ENCODE measurements at regions not wholly inside any gene's neighbourhood (a gene's known extent, or its start where the extent isn't known, plus 50 kb on each side); places are given as distances from the start of the nearest gene placed in this dataset.
A peak's percentile ranks its signal among the peaks of the same experiment; 100 is the strongest.

GRCh38 chr18:8982416-8983183, 119.9 kb upstream of the NDUFV2 start:
- no peak overlapping the region for H2AFZ ChIP-seq (ENCODE audit: low read depth, low read length)
- no peaks in the 10 kb centered on the region for H3K9me3 ChIP-seq (replicated peaks; ENCODE audit: control insufficient read depth, insufficient read depth, low read length)
- no peaks in the 10 kb centered on the region for H3K4me1 ChIP-seq (ENCODE audit: control insufficient read depth, extremely low read depth, insufficient read depth, low read length)
- DNase-seq (ENCODE audit: low read depth, low spot score) = peak; percentile 58
- H3K9me1 ChIP-seq (replicated peaks; ENCODE audit: control insufficient read depth, extremely low read depth, insufficient read depth, low read length) = no peaks in the 10 kb centered on the region
- H3K27ac ChIP-seq (ENCODE audit: insufficient read depth, low read depth, low read length) = no peak overlapping the region
- H3K4me2 ChIP-seq (ENCODE audit: insufficient read depth, low read length) = no peak overlapping the region
- no peaks in the 10 kb centered on the region for H3K79me2 ChIP-seq (ENCODE audit: control insufficient read depth, insufficient read depth, low read length)
- no peaks in the 10 kb centered on the region for H4K20me1 ChIP-seq (replicated peaks; ENCODE audit: control insufficient read depth, extremely low read depth, insufficient read depth, low read length)
- no peak overlapping the region for H3K4me3 ChIP-seq (replicated peaks in 1 of 3; ENCODE audit: insufficient read depth in 1 of 3, low read depth in 1 of 3, low read length in 3 of 3)
- intact Hi-C loops (cut with micrococcal nuclease) = loop anchor here (1.0 kb wide), 2 partner anchors 286 to 328 kb away; no protein-coding TSS in a partner anchor
- no peak overlapping the region for H3K9ac ChIP-seq (replicated peaks; ENCODE audit: extremely low read depth, insufficient read depth, low read length)
- dilution Hi-C loops (cut with MboI; ENCODE audit: extremely low pct_ligation_motif_present, low sequenced_read_pairs) = loop anchor here (25.0 kb wide), 1 partner anchor 345 kb away; no protein-coding TSS in a partner anchor
- TF ChIP-seq JUN (IDR thresholded peaks at IDR 0.05; ENCODE audit: borderline replicate concordance, insufficient read depth, insufficient read length, low read depth) (no peak), CTCF (IDR thresholded peaks at IDR 0.05; ENCODE audit: extremely low read depth in 1 of 2, insufficient read depth in 1 of 2, low read depth in 1 of 2, low read length in 2 of 2) (peak; percentile 39 to 40)
- no peaks in the 10 kb centered on the region for H3K27me3 ChIP-seq (ENCODE audit: control insufficient read depth in 2 of 2, insufficient read depth in 2 of 2, low read length in 2 of 2)
- FAIRE-seq = peak; percentile 93
- BruUV-seq (replicated peaks) = no TSS peak
- ChIA-PET CTCF (interaction anchor here (0.6 to 8.6 kb wide), 24 partner anchors 14 to 504 kb away, joined by 3 to 146 read pairs (median 4); no protein-coding TSS in a partner anchor), POLR2A (no interaction called here)
- H3K36me3 ChIP-seq (ENCODE audit: control insufficient read depth in 2 of 2, extremely low read depth in 1 of 2, insufficient read depth in 2 of 2, low read length in 2 of 2) = no peaks in the 10 kb centered on the region

- Histone ChIP-seq H3K4me2 (ENCODE audit: insufficient read depth, low read length) (no peak overlapping the region), H2AFZ (ENCODE audit: low read depth, low read length) (no peak overlapping the region), H4K20me1 (replicated peaks; ENCODE audit: control insufficient read depth, extremely low read depth, insufficient read depth, low read length) (no peaks in the 10 kb centered on the region), H3K4me3 (replicated peaks in 1 of 3; ENCODE audit: insufficient read depth in 1 of 3, low read depth in 1 of 3, low read length in 3 of 3) (no peak overlapping the region), H3K79me2 (ENCODE audit: control insufficient read depth, insufficient read depth, low read length) (no peaks in the 10 kb centered on the region), H3K4me1 (ENCODE audit: control insufficient read depth, extremely low read depth, insufficient read depth, low read length) (no peaks in the 10 kb centered on the region), H3K27ac (ENCODE audit: insufficient read depth, low read depth, low read length) (no peak overlapping the region), H3K9me1 (replicated peaks; ENCODE audit: control insufficient read depth, extremely low read depth, insufficient read depth, low read length) (no peaks in the 10 kb centered on the region), H3K27me3 (ENCODE audit: control insufficient read depth in 2 of 2, insufficient read depth in 2 of 2, low read length in 2 of 2) (no peaks in the 10 kb centered on the region), H3K9me3 (replicated peaks; ENCODE audit: control insufficient read depth, insufficient read depth, low read length) (no peaks in the 10 kb centered on the region), H3K36me3 (ENCODE audit: control insufficient read depth in 2 of 2, extremely low read depth in 1 of 2, insufficient read depth in 2 of 2, low read length in 2 of 2) (no peaks in the 10 kb centered on the region), H3K9ac (replicated peaks; ENCODE audit: extremely low read depth, insufficient read depth, low read length) (no peak overlapping the region)
- BruUV-seq (replicated peaks) = no TSS peak
- intact Hi-C loops (cut with micrococcal nuclease) = no loop called here
- dilution Hi-C loops (cut with MboI; ENCODE audit: extremely low pct_ligation_motif_present, low sequenced_read_pairs) = loop anchor here (25.0 kb wide), 1 partner anchor 346 kb away; no protein-coding TSS in a partner anchor
- TF ChIP-seq GATA2 (IDR thresholded peaks at IDR 0.05; ENCODE audit: insufficient read depth, insufficient read length, low read depth, low read length) (no peak), CTCF (IDR thresholded peaks at IDR 0.05; ENCODE audit: extremely low read depth in 1 of 2, insufficient read depth in 1 of 2, low read depth in 1 of 2, low read length in 2 of 2) (no peak), FOS (IDR thresholded peaks at IDR 0.05; ENCODE audit: borderline replicate concordance, insufficient read depth, low read length) (no peak)
- ChIA-PET CTCF (interaction anchor here (0.6 to 8.6 kb wide), 19 partner anchors 13 to 1037 kb away, joined by 3 to 146 read pairs (median 5); no protein-coding TSS in a partner anchor), POLR2A (no interaction called here)
- FAIRE-seq (no peak), DNase-seq (ENCODE audit: low read depth, low spot score) (no peak)
Observed at GRCh38 chr18:8983195-8983594, 119.3 kb upstream of the NDUFV2 start.
